ENCODE measurements at regions not wholly inside any gene's neighbourhood (a gene's known extent, or its start where the extent isn't known, plus 50 kb on each side); places are given as distances from the start of the nearest gene placed in this dataset.

DNA sequence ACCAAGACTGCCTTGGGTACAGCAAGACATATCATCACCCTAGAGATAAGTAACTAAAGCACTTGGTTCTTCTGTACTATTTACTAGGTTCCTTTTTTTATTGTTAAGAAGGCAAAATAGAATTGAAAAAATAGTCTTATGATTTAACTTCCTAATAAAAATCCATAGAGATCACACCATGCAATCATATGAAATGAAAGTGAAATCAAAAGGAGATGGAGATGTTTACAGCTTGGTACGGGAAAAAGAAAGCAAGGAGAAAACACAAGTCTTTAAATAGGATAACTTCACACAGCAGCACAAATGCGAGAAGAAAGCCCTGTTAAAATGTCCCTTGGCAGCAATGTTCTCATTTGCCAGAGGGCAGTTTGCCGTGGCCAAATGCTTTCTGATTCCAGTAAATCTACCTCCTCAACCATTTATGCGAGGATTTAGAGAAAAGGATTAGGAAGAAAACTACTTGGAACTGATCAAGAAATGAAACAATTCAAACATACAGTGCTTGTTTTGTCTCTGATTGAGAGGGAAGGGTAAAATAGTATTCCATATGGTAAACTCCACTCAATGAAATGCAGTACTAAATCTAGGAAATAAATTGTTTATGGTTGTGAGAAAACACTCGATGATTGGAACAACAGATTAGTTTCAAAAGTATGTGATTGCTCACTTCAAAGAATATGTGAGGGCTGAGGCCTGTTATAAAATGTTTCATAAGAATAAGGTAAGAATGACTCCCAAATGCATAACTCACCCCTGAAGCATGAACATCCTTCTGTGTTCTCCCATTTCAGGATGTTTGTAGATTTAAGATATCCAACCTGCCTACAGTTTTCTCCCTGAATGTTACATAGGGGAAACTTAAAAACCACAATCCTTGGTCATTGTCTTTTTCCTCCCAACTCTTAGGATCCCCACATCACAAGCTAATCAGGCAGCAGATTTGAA is 487.8 kb downstream of the DACH1 start:
- CTCF ChIA-PET, result no interaction called here
- Histone ChIP-seq H2AFZ (ENCODE audit: low read depth) (peak overlapping the region; percentile 47; the same call in 1 of the 2 replicates), H3K4me2 (no peak overlapping the region), H3K36me3 (replicated peaks in 1 of 2; ENCODE audit: control insufficient read depth in 1 of 2, insufficient read depth in 2 of 2, low read length in 1 of 2) (no peaks in the 10 kb centered on the region), H3K9me3 (no peaks in the 10 kb centered on the region), H3F3A (replicated peaks; ENCODE audit: insufficient read depth) (no peaks in the 10 kb centered on the region), H3K79me2 (ENCODE audit: insufficient read depth) (no peaks in the 10 kb centered on the region), H3K9ac (no peak overlapping the region), H3K9me2 (no peaks in the 10 kb centered on the region), H3K27ac (ENCODE audit: low read depth in 2 of 2, low read length in 1 of 2) (no peak overlapping the region), H3K4me1 (ENCODE audit: control insufficient read depth in 1 of 2, insufficient read depth in 2 of 2, low read depth in 1 of 2, low read length in 1 of 2) (no peaks in the 10 kb centered on the region; a peak in 1 of 4 replicates), H3K27me3 (ENCODE audit: insufficient read depth) (no peaks in the 10 kb centered on the region), H4K20me1 (ENCODE audit: insufficient read depth) (no peaks in the 10 kb centered on the region), H3K4me3 (ENCODE audit: low read depth in 2 of 2, low read length in 1 of 2) (no peak overlapping the region)
- no peak for DNase-seq
- TF ChIP-seq RXRA (IDR thresholded peaks at IDR 0.05; ENCODE audit: borderline replicate concordance, low read depth), result no peak
- TF ChIP-seq USF2 (IDR thresholded peaks at IDR 0.05; ENCODE audit: borderline replicate concordance, low read depth, low read length), result no peak
- TF ChIP-seq, protein P1, sequence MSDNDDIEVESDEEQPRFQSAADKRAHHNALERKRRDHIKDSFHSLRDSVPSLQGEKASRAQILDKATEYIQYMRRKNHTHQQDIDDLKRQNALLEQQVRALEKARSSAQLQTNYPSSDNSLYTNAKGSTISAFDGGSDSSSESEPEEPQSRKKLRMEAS (IDR thresholded peaks at IDR 0.05; ENCODE audit: low read depth), result no peak
- no peak for TF ChIP-seq EP300 (IDR thresholded peaks at IDR 0.05; ENCODE audit: borderline replicate concordance in 1 of 2, low read depth in 1 of 2, low read length in 1 of 2)
- TF ChIP-seq FOXJ3 (CRISPR knock-in tag; IDR thresholded peaks at IDR 0.05), result no peak
- TF ChIP-seq TAF1 (IDR thresholded peaks at IDR 0.05; ENCODE audit: borderline replicate concordance, low read depth, low read length), result no peak
- TF ChIP-seq RCOR1 (IDR thresholded peaks at IDR 0.05; ENCODE audit: low read length), result no peak
- no peak for TF ChIP-seq NRF1 (IDR thresholded peaks at IDR 0.05; ENCODE audit: low read depth, low read length)
- TF ChIP-seq CHD2 (IDR thresholded peaks at IDR 0.05; ENCODE audit: low read length, partially characterized antibody), result no peak
- TF ChIP-seq JUND (IDR thresholded peaks at IDR 0.05), result no peak
- no peak for TF ChIP-seq POLR2AphosphoS5 (IDR thresholded peaks at IDR 0.05; ENCODE audit: low read depth, low read length)
- no peak for TF ChIP-seq RFX5 (IDR thresholded peaks at IDR 0.05; ENCODE audit: low read length)
- no peak for TF ChIP-seq TCF12 (IDR thresholded peaks at IDR 0.05)
- no peak for TF ChIP-seq FOSL2 (IDR thresholded peaks at IDR 0.05; ENCODE audit: borderline replicate concordance, low read depth)
- no peak for TF ChIP-seq SMC3 (IDR thresholded peaks at IDR 0.05; ENCODE audit: low read depth, low read length)
- POLR2A ChIA-PET, result no interaction called here
- 65% methylated on average over 5 of the region's 5 CpGs for WGBS (ENCODE audit: low lambda C conversion rate)

- ChIA-PET CTCF (no interaction called here), POLR2A (no interaction called here)
- Histone ChIP-seq H3K4me2 (no peak overlapping the region), H4K20me1 (ENCODE audit: insufficient read depth) (no peaks in the 10 kb centered on the region), H3K9me3 (no peaks in the 10 kb centered on the region), H3K27me3 (ENCODE audit: insufficient read depth) (no peaks in the 10 kb centered on the region), H3K4me1 (ENCODE audit: control insufficient read depth in 1 of 2, insufficient read depth in 2 of 2, low read depth in 1 of 2, low read length in 1 of 2) (no peaks in the 10 kb centered on the region; a peak in 1 of 4 replicates), H3F3A (replicated peaks; ENCODE audit: insufficient read depth) (no peaks in the 10 kb centered on the region), H3K36me3 (replicated peaks in 1 of 2; ENCODE audit: control insufficient read depth in 1 of 2, insufficient read depth in 2 of 2, low read length in 1 of 2) (no peaks in the 10 kb centered on the region), H2AFZ (ENCODE audit: low read depth) (peak overlapping the region; percentile 29; the same call in 1 of the 2 replicates), H3K79me2 (ENCODE audit: insufficient read depth) (no peaks in the 10 kb centered on the region), H3K9ac (no peak overlapping the region), H3K9me2 (no peaks in the 10 kb centered on the region), H3K4me3 (ENCODE audit: low read depth in 2 of 2, low read length in 1 of 2) (no peak overlapping the region), H3K27ac (ENCODE audit: low read depth in 2 of 2, low read length in 1 of 2) (no peak overlapping the region)
- DNase-seq, result no peak
- WGBS (ENCODE audit: low lambda C conversion rate), result 73% methylated on average over 3 of the region's 3 CpGs
- TF ChIP-seq IRF3 (IDR thresholded peaks at IDR 0.05; ENCODE audit: low read depth, low read length) (no peak), REST (IDR thresholded peaks at IDR 0.05; ENCODE audit: low read depth, low read length) (no peak), RAD21 (IDR thresholded peaks at IDR 0.05; ENCODE audit: low read length) (no peak), SMC3 (IDR thresholded peaks at IDR 0.05; ENCODE audit: low read depth, low read length) (no peak), CHD2 (IDR thresholded peaks at IDR 0.05; ENCODE audit: low read length, partially characterized antibody) (no peak)
- TF ChIP-seq, protein P2, sequence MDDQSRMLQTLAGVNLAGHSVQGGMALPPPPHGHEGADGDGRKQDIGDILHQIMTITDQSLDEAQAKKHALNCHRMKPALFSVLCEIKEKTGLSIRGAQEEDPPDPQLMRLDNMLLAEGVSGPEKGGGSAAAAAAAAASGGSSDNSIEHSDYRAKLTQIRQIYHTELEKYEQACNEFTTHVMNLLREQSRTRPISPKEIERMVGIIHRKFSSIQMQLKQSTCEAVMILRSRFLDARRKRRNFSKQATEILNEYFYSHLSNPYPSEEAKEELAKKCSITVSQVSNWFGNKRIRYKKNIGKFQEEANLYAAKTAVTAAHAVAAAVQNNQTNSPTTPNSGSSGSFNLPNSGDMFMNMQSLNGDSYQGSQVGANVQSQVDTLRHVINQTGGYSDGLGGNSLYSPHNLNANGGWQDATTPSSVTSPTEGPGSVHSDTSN (IDR thresholded peaks at IDR 0.05), result no peak
Measured at GRCh38 chr13:71374471-71375049, 492.4 kb downstream of the DACH1 start.
